Kidney capillary endothelial cell (primary cell): ENCODE measurements at regions not wholly inside any gene's neighbourhood (a gene's known extent, or its start where the extent isn't known, plus 50 kb on each side); places are given as distances from the start of the nearest gene placed in this dataset.
"Not testable (repeated sequence)": the region's sequence is repeated elsewhere in the genome, so short reads cannot be mapped to it uniquely, and the experiment has no call there.

Experiments used
- DNase-seq: peaks from one replicate; pipeline ENCODE4 v3.0.0-alpha.2; 2018; ENCODE audit warnings: low spot score

DNA sequence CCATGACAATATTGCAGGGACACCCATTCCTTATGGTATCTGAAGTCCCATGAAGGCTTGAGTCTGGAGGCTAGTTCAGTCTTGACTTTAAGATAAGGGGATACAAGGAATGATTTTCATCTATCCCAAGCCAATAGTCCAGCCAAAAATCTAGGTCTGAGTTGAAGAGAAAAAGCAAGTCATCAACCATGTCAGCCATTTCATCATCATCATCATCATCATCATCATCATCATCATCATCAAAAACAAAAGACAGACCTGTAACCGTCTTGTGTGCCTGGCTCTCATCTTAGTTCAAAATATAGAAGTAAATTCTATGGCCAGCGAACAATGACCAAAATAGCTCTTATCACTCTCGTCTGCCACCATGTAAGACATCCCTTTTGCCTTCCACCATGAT is 59.5 kb upstream of the FAM90A26 start:
- not testable (repeated sequence) for DNase-seq

DNA sequence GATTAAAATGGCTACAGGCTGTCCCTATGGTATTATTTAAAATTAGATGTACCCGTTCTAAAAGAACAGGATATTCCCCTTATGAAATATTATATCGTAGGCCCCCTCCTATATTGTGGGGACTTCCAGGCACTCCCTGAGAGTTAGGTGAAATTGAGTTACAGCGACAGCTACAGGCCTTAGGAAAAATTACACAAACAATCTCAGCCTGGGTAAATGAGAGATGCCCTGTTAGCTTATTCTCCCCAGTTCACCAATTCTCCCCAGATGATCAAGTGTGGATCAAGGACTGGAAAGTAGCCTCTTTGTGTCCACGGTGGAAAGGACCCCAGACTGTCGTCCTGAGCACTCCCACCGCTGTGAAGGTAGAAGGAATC is 67.1 kb upstream of the FAM90A26 start:
- DNase-seq = not testable (repeated sequence)

GRCh38 chr4:9102471-9103147 is 67.6 kb upstream of the FAM90A26 start:
- DNase-seq = not testable (repeated sequence)

DNA sequence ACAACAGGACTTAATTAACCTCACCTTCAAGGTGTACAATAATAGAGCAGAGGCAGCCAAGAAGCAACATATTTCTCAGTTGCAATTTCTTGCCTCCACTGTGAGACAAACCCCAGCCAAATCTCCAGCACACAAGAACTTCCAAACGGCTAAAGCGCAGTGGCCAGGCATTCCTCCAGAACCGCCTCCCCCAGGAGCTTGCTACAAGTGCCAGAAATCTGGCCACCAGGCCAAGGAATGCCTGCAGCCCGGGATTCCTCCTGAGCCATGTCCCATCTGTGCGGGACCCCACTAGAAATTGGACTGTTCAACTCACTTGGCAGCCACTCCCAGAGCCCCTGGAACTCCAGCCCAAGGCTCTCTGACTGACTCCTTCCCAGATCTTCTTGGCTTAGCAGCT is 73.9 kb upstream of the FAM90A26 start:
- DNase-seq = not testable (repeated sequence)

GRCh38 chr4:9078796-9079195 is 91.4 kb upstream of the FAM90A26 start:
- not testable (repeated sequence) for DNase-seq

DNA sequence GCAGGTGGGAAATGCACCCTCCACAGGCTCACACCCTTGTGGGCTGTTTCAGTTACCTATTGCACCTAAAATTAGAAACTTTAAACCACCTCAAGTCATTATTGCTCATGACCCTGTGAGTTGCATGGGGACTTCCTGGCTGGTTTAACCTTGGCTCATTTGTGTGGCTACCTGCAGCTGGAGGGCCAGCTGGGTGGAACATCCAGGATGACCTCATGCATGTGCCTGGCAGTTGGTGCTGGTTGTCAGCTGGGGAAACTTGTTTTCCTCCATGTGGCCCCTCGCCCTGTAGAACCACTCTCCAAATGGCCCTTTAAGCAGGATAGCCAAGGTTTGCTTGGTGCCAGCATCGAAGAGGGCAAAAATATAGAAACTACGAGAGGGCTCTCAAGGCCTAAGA is 93.2 kb upstream of the FAM90A26 start:
- DNase-seq = not testable (repeated sequence)

DNA sequence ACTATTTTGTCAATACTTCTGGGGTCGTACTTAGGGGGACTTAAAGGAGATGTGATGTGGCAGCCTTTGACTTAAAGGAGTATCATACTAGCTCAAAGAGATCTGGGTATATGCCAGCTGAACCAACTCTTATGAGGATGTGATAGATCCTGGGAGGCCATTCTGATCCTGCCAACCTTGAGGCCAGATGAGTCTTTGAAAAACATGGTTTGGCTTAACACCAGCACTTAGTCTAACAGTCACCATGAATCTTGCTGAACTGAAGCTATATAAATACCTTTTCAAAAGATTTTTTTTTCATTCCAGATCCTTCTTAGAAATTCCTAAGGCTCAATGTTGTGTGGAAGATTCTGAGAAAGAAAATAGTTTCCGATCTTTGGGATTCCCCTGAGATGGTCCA is 93.7 kb upstream of the FAM90A26 start:
- not testable (repeated sequence) for DNase-seq

DNA sequence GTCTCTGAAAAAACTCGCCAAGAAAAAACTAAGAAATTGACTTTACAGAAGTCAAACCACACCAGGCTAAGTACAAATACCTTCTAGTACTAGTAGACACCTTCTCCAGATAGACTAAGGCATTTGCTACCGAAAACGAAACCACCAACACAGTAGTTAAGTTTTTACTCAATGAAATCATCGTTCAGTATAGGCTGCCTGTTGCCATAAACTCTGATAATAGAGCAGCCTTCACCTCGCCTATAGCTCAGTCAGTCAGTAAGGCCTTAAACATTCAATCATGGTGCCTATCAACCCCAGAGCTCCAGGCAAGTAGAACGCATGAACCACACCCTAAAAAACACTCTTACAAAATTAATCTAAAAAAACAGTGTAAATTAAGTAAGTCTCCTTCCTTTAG is 96.8 kb upstream of the FAM90A26 start:
- DNase-seq = not testable (repeated sequence)

DNA sequence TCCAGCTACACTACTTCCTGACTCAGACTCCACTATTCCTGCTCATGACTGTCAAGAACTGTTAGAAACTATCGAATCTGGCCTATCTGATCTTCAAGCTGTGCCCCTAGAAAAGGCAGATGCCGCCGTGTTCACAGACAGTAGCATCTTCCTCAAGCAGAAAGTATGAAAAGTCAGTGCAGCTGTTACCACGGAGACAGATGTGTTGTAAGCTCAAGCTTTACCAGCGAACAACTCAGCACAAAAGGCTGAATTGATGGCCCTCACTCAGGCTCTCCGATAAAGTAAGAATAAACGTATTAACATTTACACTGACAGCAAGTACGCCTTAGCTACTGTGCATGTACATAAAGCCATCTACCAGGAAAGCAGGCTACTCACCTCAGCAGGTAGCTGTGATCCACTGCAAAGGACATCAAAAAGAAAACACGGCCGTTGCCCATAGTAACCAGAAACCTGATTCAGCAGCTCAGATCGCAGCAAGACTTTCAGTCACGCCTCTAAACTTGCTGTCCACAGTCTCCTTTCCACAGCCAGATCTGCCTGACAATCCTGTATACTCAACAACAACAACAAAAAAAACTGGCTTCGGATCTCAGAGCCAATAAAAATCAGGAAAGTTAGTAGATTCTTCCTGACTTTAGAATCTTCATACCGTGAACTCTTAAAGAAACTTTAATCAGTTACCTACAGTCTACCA is 97.5 kb upstream of the FAM90A26 start:
- not testable (repeated sequence) for DNase-seq

DNA sequence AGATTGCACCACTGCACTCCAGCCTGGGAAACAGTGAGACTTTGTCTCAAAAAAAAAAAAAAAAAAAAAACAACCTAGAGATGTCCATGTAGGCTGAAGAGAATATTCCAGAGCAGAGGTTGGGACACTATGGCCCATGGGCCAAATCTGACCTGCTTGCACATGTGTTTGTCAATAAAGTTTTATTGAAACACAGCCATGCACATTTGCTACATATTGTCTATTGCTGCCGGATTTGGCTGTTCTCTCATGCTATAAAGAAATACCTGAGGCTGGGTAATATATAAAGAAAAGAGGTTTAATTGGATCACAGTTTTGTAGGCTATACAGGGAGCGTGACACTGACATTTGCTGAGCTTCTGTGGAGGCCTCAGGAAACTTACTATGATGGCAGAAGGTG is 102.3 kb upstream of the FAM90A26 start:
- not testable (repeated sequence) for DNase-seq

- not testable (repeated sequence) for DNase-seq
Observed at GRCh38 chr4:9063612-9064011, 106.6 kb upstream of the FAM90A26 start.

DNA sequence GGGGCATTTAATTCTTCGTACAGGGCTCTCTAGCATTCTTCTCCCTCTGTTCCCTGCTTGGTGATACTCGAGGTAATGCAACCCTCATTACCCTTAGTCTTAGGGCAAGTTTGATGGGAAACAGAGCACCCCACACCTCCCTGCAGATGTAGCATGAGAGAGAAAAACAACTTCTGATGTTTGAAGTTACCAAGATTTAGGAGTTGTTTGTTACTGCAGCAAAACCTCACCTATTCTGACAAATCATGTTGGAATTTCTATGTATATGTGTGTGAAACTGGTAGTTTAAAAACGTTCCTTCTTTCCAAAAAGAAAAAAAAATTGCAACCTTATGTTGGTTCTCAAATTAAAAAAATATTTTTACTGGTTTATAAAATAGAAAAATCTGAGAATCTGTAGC is 145.3 kb upstream of the FAM90A26 start:
- DNase-seq = not testable (repeated sequence)

- not testable (repeated sequence) for DNase-seq
Observed at GRCh38 chr4:9009792-9010191, 138.2 kb upstream of the HMX1 start.

DNA sequence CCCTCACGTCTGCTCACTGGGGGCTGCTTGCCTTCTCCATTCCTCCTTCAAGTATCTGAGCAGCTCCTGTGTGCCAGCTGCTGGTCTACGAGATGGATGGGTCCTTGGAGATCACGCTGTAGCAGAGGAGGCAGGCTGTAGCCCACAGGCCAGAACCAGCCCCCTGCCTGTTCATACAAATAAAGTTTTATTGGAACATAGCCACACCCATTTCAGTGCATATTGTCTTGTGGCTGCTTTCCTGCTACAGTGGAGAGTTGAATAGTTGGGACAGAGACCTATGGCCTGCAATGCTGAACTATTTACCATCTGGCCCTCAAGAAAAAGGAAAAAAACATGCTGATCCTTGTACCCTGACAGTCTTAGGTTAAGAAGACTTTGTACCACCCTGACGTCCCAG is 136.8 kb upstream of the HMX1 start:
- DNase-seq = not testable (repeated sequence)

DNA sequence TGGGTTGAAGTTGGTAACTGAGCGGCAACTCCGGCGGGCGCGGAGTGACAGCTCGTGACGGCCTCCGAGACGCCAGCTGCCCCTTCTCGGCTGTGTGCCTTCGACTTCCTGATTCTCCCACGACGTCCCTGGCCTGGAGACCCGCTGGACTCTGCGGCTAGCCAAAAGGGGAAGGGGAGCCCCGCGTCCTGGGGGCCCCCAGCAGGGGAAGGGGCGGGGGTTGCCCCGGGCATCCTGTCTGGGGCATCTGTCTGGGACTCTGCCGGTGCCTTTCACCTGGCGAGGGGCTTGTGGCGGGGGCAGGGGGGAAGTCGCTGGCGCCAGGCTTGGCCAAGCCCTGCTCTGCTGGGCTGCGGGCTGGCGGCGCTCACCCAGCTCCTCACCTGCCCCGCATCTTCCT is 129.5 kb upstream of the HMX1 start:
- DNase-seq = not testable (repeated sequence)

- peak; percentile 19 for DNase-seq
Observed at GRCh38 chr4:9000505-9001001, 128.9 kb upstream of the HMX1 start.

DNA sequence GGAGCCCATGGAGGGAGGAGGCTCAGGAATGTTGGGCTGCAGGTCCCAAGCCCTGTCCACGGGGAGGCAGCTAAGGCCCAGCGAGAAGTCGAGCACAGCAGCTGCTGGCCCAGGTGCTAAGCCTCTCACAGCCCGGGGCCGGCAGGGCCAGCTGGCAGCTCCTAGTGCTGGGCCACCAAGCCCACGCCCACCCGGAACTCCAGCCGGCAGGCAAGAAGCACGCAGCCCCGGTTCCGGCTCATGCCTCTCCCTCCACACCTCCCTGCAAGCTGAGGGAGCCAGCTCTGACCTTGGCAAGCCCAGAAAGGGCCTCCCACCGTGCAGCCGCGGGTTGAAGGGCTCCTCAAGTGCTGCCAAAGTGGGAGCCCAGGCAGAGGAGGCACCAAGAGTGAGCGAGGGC is 121.3 kb upstream of the HMX1 start:
- not testable (repeated sequence) for DNase-seq

GRCh38 chr4:8991449-8991848 is 119.8 kb upstream of the HMX1 start:
- not testable (repeated sequence) for DNase-seq

- DNase-seq = not testable (repeated sequence)
Observed at GRCh38 chr4:8990341-8990740, 118.7 kb upstream of the HMX1 start.

GRCh38 chr4:8985786-8986185 is 114.1 kb upstream of the HMX1 start:
- not testable (repeated sequence) for DNase-seq

DNA sequence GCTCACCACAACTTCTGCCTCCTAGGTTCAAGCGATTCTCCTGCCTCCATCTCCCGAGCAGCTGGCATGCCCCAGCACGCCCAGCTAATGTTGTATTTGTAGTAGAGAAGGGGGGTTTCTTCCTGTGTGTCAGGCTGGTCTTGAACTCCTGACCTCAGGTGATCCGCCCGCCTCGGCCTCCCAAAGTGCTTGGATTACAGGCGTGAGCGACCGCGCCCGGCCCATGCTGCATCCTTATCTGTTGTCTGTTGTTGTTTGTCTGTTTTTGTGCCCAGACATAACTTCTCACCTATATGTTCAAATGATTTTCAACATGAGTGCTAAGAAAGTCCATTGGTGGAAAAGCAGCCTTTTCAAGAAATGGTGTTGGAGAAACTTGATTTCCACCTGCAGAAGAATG is 113.0 kb upstream of the HMX1 start:
- DNase-seq = not testable (repeated sequence)

DNA sequence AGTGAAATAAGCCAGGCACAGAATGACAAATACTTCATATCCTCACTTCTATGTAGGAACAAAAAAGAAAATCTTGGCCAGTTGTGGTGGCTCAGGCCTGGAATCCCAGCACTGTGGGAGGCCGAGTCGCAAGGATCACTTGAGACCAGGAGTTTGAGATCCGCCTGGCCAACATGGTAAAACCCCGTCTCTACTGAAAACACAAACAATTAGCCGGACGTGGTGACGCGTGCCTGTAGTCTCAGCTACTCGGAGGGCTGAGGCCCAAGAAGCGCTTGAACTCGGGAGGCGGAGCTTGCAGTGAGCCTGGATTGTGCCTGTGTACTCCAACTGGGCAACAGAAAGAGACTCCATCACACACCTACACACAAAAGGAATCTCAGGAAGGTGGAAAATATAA is 112.3 kb upstream of the HMX1 start:
- DNase-seq = not testable (repeated sequence)

GRCh38 chr4:8976466-8977128 is 105.0 kb upstream of the HMX1 start:
- not testable (repeated sequence) for DNase-seq
